CD1c-positive myeloid dendritic cell (primary cell): ENCODE measurements at regions not wholly inside any gene's neighbourhood (a gene's known extent, or its start where the extent isn't known, plus 50 kb on each side); places are given as distances from the start of the nearest gene placed in this dataset.
"Not testable (repeated sequence)": the region's sequence is repeated elsewhere in the genome, so short reads cannot be mapped to it uniquely, and the experiment has no call there.

ENCODE experiments used
- DNase-seq: peaks from one replicate; pipeline ENCODE4 v3.0.0-alpha.2; 2016; ENCODE audit errors: extremely low spot score

- DNase-seq = no peak
Measured at GRCh38 chr2:203585516-203585915, 50.4 kb upstream of the RAPH1 start.

GRCh38 chr2:203586206-203586605 is 51.1 kb upstream of the RAPH1 start:
- no peak for DNase-seq

- DNase-seq = no peak
Measured at GRCh38 chr2:203586696-203587095, 51.6 kb upstream of the RAPH1 start.

GRCh38 chr2:203590496-203590895 is 55.4 kb upstream of the RAPH1 start:
- DNase-seq = no peak

- peak; percentile 51 for DNase-seq
Measured at GRCh38 chr2:203591642-203592041, 56.5 kb upstream of the RAPH1 start.

- no peak for DNase-seq
Measured at GRCh38 chr2:203592470-203592869, 57.4 kb upstream of the RAPH1 start.

GRCh38 chr2:203594541-203594940 is 59.4 kb upstream of the RAPH1 start:
- DNase-seq = no peak

- DNase-seq = no peak
Measured at GRCh38 chr2:203596183-203596582, 61.1 kb upstream of the RAPH1 start.

- no peak for DNase-seq
Measured at GRCh38 chr2:203599509-203599908, 64.4 kb upstream of the RAPH1 start.

- no peak for DNase-seq
Measured at GRCh38 chr2:203600286-203600685, 65.2 kb upstream of the RAPH1 start.

- DNase-seq = no peak
Measured at GRCh38 chr2:203603456-203604389, 68.6 kb upstream of the RAPH1 start.

GRCh38 chr2:203605302-203605701 is 70.2 kb upstream of the RAPH1 start:
- no peak for DNase-seq

GRCh38 chr2:203606051-203606450 is 71.0 kb upstream of the RAPH1 start:
- DNase-seq = no peak

- no peak for DNase-seq
Measured at GRCh38 chr2:203610558-203610957, 75.5 kb upstream of the RAPH1 start.

- no peak for DNase-seq
Measured at GRCh38 chr2:203612246-203612645, 77.1 kb upstream of the RAPH1 start.

GRCh38 chr2:203619267-203619878 is 84.3 kb upstream of the RAPH1 start:
- no peak for DNase-seq

- DNase-seq = no peak
Measured at GRCh38 chr2:203621981-203622515, 84.4 kb upstream of the CD28 start.

- no peak for DNase-seq
Measured at GRCh38 chr2:203623096-203623495, 83.3 kb upstream of the CD28 start.

GRCh38 chr2:203623661-203624060 is 82.8 kb upstream of the CD28 start:
- no peak for DNase-seq

- DNase-seq = no peak
Measured at GRCh38 chr2:203625701-203626100, 80.7 kb upstream of the CD28 start.

- DNase-seq = not testable (repeated sequence)
Measured at GRCh38 chr2:203626247-203626646, 80.2 kb upstream of the CD28 start.

- DNase-seq = no peak
Measured at GRCh38 chr2:203626952-203627681, 79.3 kb upstream of the CD28 start.
